AG09319 (cell line): ENCODE measurements at regions not wholly inside any gene's neighbourhood (a gene's known extent, or its start where the extent isn't known, plus 50 kb on each side); places are given as distances from the start of the nearest gene placed in this dataset.

Experiments used
- DNase-seq: peaks from one replicate; pipeline ENCODE4 v3.0.0-alpha.2; 2010; ENCODE audit warnings: low read depth; ENCODE audit errors: extremely low read depth
- CTCF ChIP-seq: IDR thresholded peaks from 2 replicates; pipeline ENCODE4 v1.5.1; 2011; ENCODE audit warnings: low read depth, mild to moderate bottlenecking, inconsistent platforms, low read length, moderate library complexity

GRCh38 chr3:30305021-30305420, 301.4 kb upstream of the TGFBR2 start:
- no peak for TF ChIP-seq CTCF
- DNase-seq = no peak

- no peak for TF ChIP-seq CTCF
- DNase-seq = no peak
Measured at GRCh38 chr3:30306896-30307295, 299.5 kb upstream of the TGFBR2 start.

GRCh38 chr3:30307372-30307950, 298.9 kb upstream of the TGFBR2 start:
- TF ChIP-seq CTCF = no peak
- DNase-seq = no peak

- TF ChIP-seq CTCF = no peak
Measured at GRCh38 chr3:30308131-30308530, 298.3 kb upstream of the TGFBR2 start.

GRCh38 chr3:30309961-30310954, 296.1 kb upstream of the TGFBR2 start:
- DNase-seq = no peak
- TF ChIP-seq CTCF = no peak

More at GRCh38 chr3:30308131-30308530, 298.3 kb upstream of the TGFBR2 start:
- DNase-seq = no peak

GRCh38 chr3:30311781-30312180, 294.6 kb upstream of the TGFBR2 start:
- DNase-seq = no peak

More at GRCh38 chr3:30311781-30312180, 294.6 kb upstream of the TGFBR2 start:
- no peak for TF ChIP-seq CTCF
